ENCODE measurements at regions not wholly inside any gene's neighbourhood (a gene's known extent, or its start where the extent isn't known, plus 50 kb on each side); places are given as distances from the start of the nearest gene placed in this dataset.

DNA sequence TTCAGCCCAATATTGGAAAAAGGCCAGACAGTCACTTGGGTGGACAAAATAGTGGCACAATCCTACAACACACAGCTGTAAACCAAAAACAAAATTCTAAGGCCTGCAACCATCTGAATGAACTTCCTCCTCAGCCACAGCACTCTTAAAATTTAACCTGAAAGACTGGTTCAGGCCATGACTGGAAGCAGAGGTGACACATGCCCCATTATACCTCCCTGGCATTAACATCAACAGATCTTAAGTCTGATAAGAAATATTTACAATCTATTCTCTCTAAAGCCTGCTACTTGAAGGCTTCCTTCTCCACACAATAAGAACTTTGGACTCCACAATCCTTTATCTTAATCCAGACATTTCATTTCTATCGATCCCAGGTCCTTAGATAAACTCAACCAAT is 192.4 kb upstream of the LRP1B start:
- TF ChIP-seq GATA2 (IDR thresholded peaks at IDR 0.05; ENCODE audit: low read depth, low read length) (no peak), GATA3 (IDR thresholded peaks at IDR 0.05; ENCODE audit: low read depth, low read length) (no peak)
